Neural progenitor cell (in vitro differentiated cells): ENCODE measurements at regions not wholly inside any gene's neighbourhood (a gene's known extent, or its start where the extent isn't known, plus 50 kb on each side); places are given as distances from the start of the nearest gene placed in this dataset.

Source experiments
- DNase-seq: peaks from one replicate; pipeline ENCODE4 v3.0.0-alpha.2; 2016; ENCODE audit warnings: low spot score
- H2AFZ ChIP-seq: fragments of 200-600 bp; sonication (generic); replicated peaks from 2 replicates; pipeline ENCODE4 v1.6.1; 2016; ENCODE audit warnings: antibody characterized with exemption
- H3F3A ChIP-seq: fragments of 200-600 bp; sonication (generic); 2 replicates; pipeline ENCODE4 v1.6.1; 2016; ENCODE audit warnings: antibody characterized with exemption, low read depth
- H3K27ac ChIP-seq: fragments of 200-600 bp; sonication (generic); 2 replicates; pipeline ENCODE4 v1.5.1; 2016; ENCODE audit warnings: mild to moderate bottlenecking
- H3K27me3 ChIP-seq: fragments of 200-600 bp; sonication (generic); 2 replicates; pipeline ENCODE4 v1.6.1; 2016; ENCODE audit warnings: mild to moderate bottlenecking, moderate library complexity
- H3K36me3 ChIP-seq: fragments of 200-600 bp; sonication (generic); 2 replicates; pipeline ENCODE4 v1.5.1; 2016
- H3K4me1 ChIP-seq: fragments of 200-600 bp; sonication (generic); 2 replicates; pipeline ENCODE4 v1.6.1; 2016; ENCODE audit warnings: mixed run types
- H3K4me2 ChIP-seq: fragments of 200-600 bp; sonication (generic); 2 replicates; pipeline ENCODE4 v1.6.1; 2016
- H3K4me3 ChIP-seq: fragments of 200-600 bp; sonication (generic); 2 replicates; pipeline ENCODE4 v1.5.1; 2016
- H3K79me2 ChIP-seq: fragments of 200-600 bp; sonication (generic); 2 replicates; pipeline ENCODE4 v1.6.1; 2016; ENCODE audit warnings: low read depth
- H3K9ac ChIP-seq: fragments of 200-600 bp; sonication (generic); 2 replicates; pipeline ENCODE4 v1.6.1; 2016
- H3K9me3 ChIP-seq: fragments of 200-600 bp; sonication (generic); 2 replicates; pipeline ENCODE4 v1.5.1; 2016; ENCODE audit warnings: low read depth
- H4K20me1 ChIP-seq: fragments of 200-600 bp; sonication (generic); 2 replicates; pipeline ENCODE4 v1.6.1; 2016; ENCODE audit warnings: low read depth
- H3K27ac Mint-ChIP-seq: 3 replicates; pipeline ENCODE4 v1.8.0; 2021; ENCODE audit warnings: mixed read lengths
- H3K27me3 Mint-ChIP-seq: 2 replicates; pipeline ENCODE4 v1.8.0; 2022; ENCODE audit warnings: low read depth, mild to moderate bottlenecking, inconsistent platforms, moderate library complexity, mixed read lengths; ENCODE audit not compliant: insufficient read depth
- H3K36me3 Mint-ChIP-seq: 3 replicates; pipeline ENCODE4 v1.8.0; 2021; ENCODE audit warnings: mixed read lengths
- H3K4me1 Mint-ChIP-seq: 3 replicates; pipeline ENCODE4 v1.8.0; 2021; ENCODE audit warnings: mixed read lengths
- H3K4me3 Mint-ChIP-seq: 3 replicates; pipeline ENCODE4 v1.8.0; 2021; ENCODE audit warnings: mild to moderate bottlenecking, moderate library complexity, mixed read lengths
- H3K9me3 Mint-ChIP-seq: 3 replicates; pipeline ENCODE4 v1.8.0; 2020; ENCODE audit warnings: mixed read lengths
- EZH2 ChIP-seq: fragments of 200-600 bp; sonication (generic); IDR thresholded peaks from 2 replicates; pipeline ENCODE4 v1.6.1; 2017; ENCODE audit warnings: antibody characterized with exemption, mild to moderate bottlenecking, moderate library complexity
- EZH2phosphoT487 ChIP-seq: fragments of 200-600 bp; sonication (generic); IDR thresholded peaks from 2 replicates; pipeline ENCODE4 v1.6.1; 2017; ENCODE audit warnings: antibody characterized with exemption
- TF ChIP-seq, protein P1 (sequence below): fragments of 200-600 bp; sonication (generic); IDR thresholded peaks from 2 replicates; pipeline ENCODE4 v1.5.1; 2017; ENCODE audit warnings: antibody characterized with exemption, mild to moderate bottlenecking

DNA sequence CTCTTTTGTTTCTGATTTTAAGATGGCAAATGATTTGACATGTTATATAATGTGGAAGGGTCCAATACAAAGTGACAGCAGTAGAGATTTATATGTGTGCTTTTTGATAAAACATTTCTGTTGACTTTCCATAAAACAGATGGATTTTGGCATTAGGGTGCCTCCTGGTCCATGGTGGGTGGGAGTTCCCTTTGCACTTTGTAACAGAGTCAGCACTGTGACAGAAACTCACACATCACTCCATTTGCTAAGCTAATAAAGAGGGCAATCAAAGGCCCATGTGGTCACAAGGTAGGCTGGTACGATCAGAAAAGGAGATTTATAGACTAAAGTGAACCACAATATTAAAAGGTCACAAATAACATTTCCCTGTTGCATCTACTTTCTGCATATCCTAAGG lies 93.3 kb upstream of the NT5C1B start:
- Histone ChIP-seq H3F3A (no peaks in the 10 kb centered on the region), H3K36me3 (no peaks in the 10 kb centered on the region), H3K9me3 (no peaks in the 10 kb centered on the region), H3K27me3 (no peaks in the 10 kb centered on the region), H3K4me2 (no peak overlapping the region), H3K27ac (no peak overlapping the region), H3K4me3 (no peak overlapping the region), H3K4me1 (no peaks in the 10 kb centered on the region), H3K9ac (no peak overlapping the region), H3K79me2 (no peaks in the 10 kb centered on the region), H2AFZ (no peak overlapping the region), H4K20me1 (no peaks in the 10 kb centered on the region)
- Mint-ChIP-seq H3K27ac (no peak overlapping the region), H3K9me3 (no peaks in the 10 kb centered on the region), H3K4me3 (no peak overlapping the region), H3K4me1 (no peaks in the 10 kb centered on the region), H3K36me3 (no peaks in the 10 kb centered on the region), H3K27me3 (peaks cover 4% of the 10 kb centered on the region)
- DNase-seq = no peak
- TF ChIP-seq EZH2phosphoT487 = no peak
- TF ChIP-seq EZH2 = no peak
- TF ChIP-seq, protein P1, sequence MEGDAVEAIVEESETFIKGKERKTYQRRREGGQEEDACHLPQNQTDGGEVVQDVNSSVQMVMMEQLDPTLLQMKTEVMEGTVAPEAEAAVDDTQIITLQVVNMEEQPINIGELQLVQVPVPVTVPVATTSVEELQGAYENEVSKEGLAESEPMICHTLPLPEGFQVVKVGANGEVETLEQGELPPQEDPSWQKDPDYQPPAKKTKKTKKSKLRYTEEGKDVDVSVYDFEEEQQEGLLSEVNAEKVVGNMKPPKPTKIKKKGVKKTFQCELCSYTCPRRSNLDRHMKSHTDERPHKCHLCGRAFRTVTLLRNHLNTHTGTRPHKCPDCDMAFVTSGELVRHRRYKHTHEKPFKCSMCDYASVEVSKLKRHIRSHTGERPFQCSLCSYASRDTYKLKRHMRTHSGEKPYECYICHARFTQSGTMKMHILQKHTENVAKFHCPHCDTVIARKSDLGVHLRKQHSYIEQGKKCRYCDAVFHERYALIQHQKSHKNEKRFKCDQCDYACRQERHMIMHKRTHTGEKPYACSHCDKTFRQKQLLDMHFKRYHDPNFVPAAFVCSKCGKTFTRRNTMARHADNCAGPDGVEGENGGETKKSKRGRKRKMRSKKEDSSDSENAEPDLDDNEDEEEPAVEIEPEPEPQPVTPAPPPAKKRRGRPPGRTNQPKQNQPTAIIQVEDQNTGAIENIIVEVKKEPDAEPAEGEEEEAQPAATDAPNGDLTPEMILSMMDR = no peak

DNA sequence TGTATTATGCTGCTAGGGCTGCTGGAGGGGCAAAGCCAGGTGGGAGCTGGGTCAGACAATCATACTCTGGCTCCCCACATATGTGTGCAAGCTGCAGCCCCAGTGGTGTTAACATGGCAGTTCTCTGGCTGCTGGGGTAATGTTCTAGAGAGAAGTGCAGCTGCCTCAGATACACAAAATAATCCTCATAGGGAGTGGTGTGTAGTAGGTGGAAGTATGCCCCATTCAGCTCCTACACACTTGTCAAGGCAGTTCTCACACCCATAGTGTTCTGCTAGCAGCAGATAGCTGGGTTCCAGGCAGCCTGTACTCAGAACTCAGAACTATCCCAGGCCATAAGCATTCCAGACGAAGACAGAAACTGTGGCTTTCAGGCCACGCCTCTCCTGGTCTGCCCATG lies 87.9 kb upstream of the NT5C1B start:
- Histone ChIP-seq H3K27ac (no peak overlapping the region), H3K4me3 (no peak overlapping the region), H2AFZ (no peak overlapping the region), H3K9ac (no peak overlapping the region), H3K27me3 (no peaks in the 10 kb centered on the region), H3K4me2 (no peak overlapping the region), H3K9me3 (peaks cover 8% of the 10 kb centered on the region), H3K4me1 (no peaks in the 10 kb centered on the region), H3K36me3 (no peaks in the 10 kb centered on the region), H4K20me1 (no peaks in the 10 kb centered on the region), H3K79me2 (no peaks in the 10 kb centered on the region), H3F3A (no peaks in the 10 kb centered on the region)
- Mint-ChIP-seq H3K9me3 (peaks cover 16% of the 10 kb centered on the region), H3K4me3 (no peak overlapping the region), H3K36me3 (peaks cover 1% of the 10 kb centered on the region), H3K27ac (no peak overlapping the region), H3K4me1 (no peaks in the 10 kb centered on the region), H3K27me3 (peaks cover 2% of the 10 kb centered on the region)
- DNase-seq = no peak
- TF ChIP-seq EZH2phosphoT487 = no peak
- TF ChIP-seq EZH2 = no peak
- TF ChIP-seq, protein P1 = no peak

DNA sequence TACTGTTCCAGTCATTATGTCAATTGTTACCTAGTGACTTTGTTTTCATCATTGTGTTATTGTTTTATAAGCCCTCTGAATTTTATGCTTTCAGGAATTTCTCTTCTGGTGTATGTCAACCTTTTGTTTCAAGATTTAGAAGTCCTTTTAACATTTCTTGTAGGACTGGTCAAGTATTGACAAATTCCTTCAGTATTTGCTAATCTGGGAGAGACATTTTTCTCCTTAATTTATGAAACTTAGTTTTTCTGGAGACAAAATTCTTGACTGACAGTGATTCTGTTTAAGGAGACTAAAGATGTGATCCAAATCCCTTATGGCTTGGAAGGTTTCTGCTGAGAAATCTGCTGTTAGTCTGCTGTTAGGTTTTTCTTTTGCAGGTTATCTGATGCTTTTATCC lies 84.9 kb upstream of the NT5C1B start:
- H3K4me2 ChIP-seq = no peak overlapping the region
- no peak overlapping the region for H2AFZ ChIP-seq
- Mint-ChIP-seq H3K4me1 (no peaks in the 10 kb centered on the region), H3K36me3 (peaks cover 1% of the 10 kb centered on the region), H3K4me3 (no peak overlapping the region), H3K27me3 (peaks cover 2% of the 10 kb centered on the region), H3K27ac (no peak overlapping the region), H3K9me3 (peaks cover 18% of the 10 kb centered on the region)
- H3F3A ChIP-seq = no peaks in the 10 kb centered on the region
- peaks cover 8% of the 10 kb centered on the region for H3K9me3 ChIP-seq
- no peaks in the 10 kb centered on the region for H3K4me1 ChIP-seq
- TF ChIP-seq EZH2 (no peak), EZH2phosphoT487 (no peak)
- TF ChIP-seq, protein P1 = no peak
- no peak for DNase-seq
- no peaks in the 10 kb centered on the region for H3K79me2 ChIP-seq
- no peaks in the 10 kb centered on the region for H3K36me3 ChIP-seq
- no peaks in the 10 kb centered on the region for H3K27me3 ChIP-seq
- H3K9ac ChIP-seq = no peak overlapping the region
- no peak overlapping the region for H3K4me3 ChIP-seq
- no peak overlapping the region for H3K27ac ChIP-seq
- H4K20me1 ChIP-seq = no peaks in the 10 kb centered on the region
